PC-3 (cell line): ENCODE measurements at regions not wholly inside any gene's neighbourhood (a gene's known extent, or its start where the extent isn't known, plus 50 kb on each side); places are given as distances from the start of the nearest gene placed in this dataset.

Experiments
- ATAC-seq: fragments of 200-7000 bp; cut with Tn5 transposase; 2 replicates; pipeline ENCODE4 v1.9.1; 2020; ENCODE audit warnings: mild to moderate bottlenecking, moderate library complexity
- BruUV-seq: library from RNA; stranded (reverse); fragments of 400-500 nt; replicated peaks from 2 replicates; lab custom pipeline; 2021; lab: Mats Ljungman, UMichigan
- CTCF ChIA-PET: fragments of 300-600 bp; sonication (Branson Sonifier 250); formaldehyde crosslinking; loops from one replicate; lab custom pipeline; 2022; ENCODE audit warnings: antibody characterized with exemption; lab: Charles Lee
- POLR2A ChIA-PET: fragments of 300-600 bp; sonication (Branson Sonifier 250); formaldehyde crosslinking; loops from one replicate; lab custom pipeline; 2022; ENCODE audit warnings: antibody characterized with exemption; ENCODE audit not compliant: unreplicated experiment; lab: Charles Lee
- DNase-seq: peaks from one replicate; pipeline ENCODE4 v3.0.0-alpha.2; 2015
- H2AFZ ChIP-seq: fragments of 300-600 bp; sonication (generic); 2 replicates; pipeline ENCODE4 v1.6.0; 2016; ENCODE audit warnings: antibody characterized with exemption, low read length
- H3F3A ChIP-seq: fragments of 300-600 bp; sonication (generic); one replicate; pipeline ENCODE4 v1.6.0; 2017; ENCODE audit warnings: antibody characterized with exemption, low read length, control low read depth, mild to moderate bottlenecking; ENCODE audit not compliant: unreplicated experiment
- H3K27ac ChIP-seq: fragments of 300-600 bp; sonication (generic); 2 replicates; pipeline ENCODE4 v1.5.1; 2016; ENCODE audit warnings: mild to moderate bottlenecking, low read length
- H3K27me3 ChIP-seq: fragments of 300-600 bp; sonication (generic); 2 replicates; pipeline ENCODE4 v1.6.1; 2016; ENCODE audit warnings: low read length, mixed read lengths
- H3K36me3 ChIP-seq: fragments of 300-600 bp; sonication (generic); 2 replicates; pipeline ENCODE4 v1.6.1; 2016; ENCODE audit warnings: low read depth, mixed run types, low read length, mixed read lengths
- H3K4me1 ChIP-seq: fragments of 300-600 bp; sonication (generic); 2 replicates; pipeline ENCODE4 v1.5.1; 2016; ENCODE audit warnings: low read length; ENCODE audit not compliant: insufficient read depth
- H3K4me2 ChIP-seq: fragments of 300-600 bp; sonication (generic); 2 replicates; pipeline ENCODE4 v1.6.0; 2016; ENCODE audit warnings: low read length
- H3K4me3 ChIP-seq: fragments of 300-600 bp; sonication (generic); 2 replicates; pipeline ENCODE4 v1.5.1; 2016; ENCODE audit warnings: mild to moderate bottlenecking, low read length, mixed read lengths
- H3K79me2 ChIP-seq: fragments of 300-600 bp; sonication (generic); 2 replicates; pipeline ENCODE4 v1.6.1; 2017; ENCODE audit warnings: low read length, mixed read lengths
- H3K9ac ChIP-seq: fragments of 300-600 bp; sonication (generic); 2 replicates; pipeline ENCODE4 v1.6.0; 2016; ENCODE audit warnings: mild to moderate bottlenecking, low read length
- H3K9me2 ChIP-seq: fragments of 300-600 bp; sonication (generic); replicated peaks from 2 replicates; pipeline ENCODE4 v1.6.1; 2016; ENCODE audit warnings: mixed run types, low read length, mixed read lengths
- H3K9me3 ChIP-seq: fragments of 300-600 bp; sonication (generic); 2 replicates; pipeline ENCODE4 v1.6.1; 2016; ENCODE audit warnings: low read length, mixed read lengths
- H4K20me1 ChIP-seq: fragments of 300-600 bp; sonication (generic); 2 replicates; pipeline ENCODE4 v1.6.1; 2016; ENCODE audit warnings: low read length, mixed read lengths
- EZH2 ChIP-seq: fragments of 300-600 bp; sonication (generic); IDR thresholded peaks from one replicate; pipeline ENCODE4 v1.6.1; 2017; ENCODE audit warnings: antibody characterized with exemption, mild to moderate bottlenecking, low read length; ENCODE audit not compliant: unreplicated experiment
- EZH2phosphoT487 ChIP-seq: fragments of 300-600 bp; sonication (generic); IDR thresholded peaks from 2 replicates; pipeline ENCODE4 v1.6.1; 2018; ENCODE audit warnings: mild to moderate bottlenecking, antibody characterized with exemption, low read length, borderline replicate concordance
- intact Hi-C: fragments of 100-400 bp; cut with micrococcal nuclease; formaldehyde crosslinking; loops from 2 replicates; pipeline ENCODE4 v1.9.0; 2023
- TF ChIP-seq, protein P1 (sequence below): fragments of 300-600 bp; sonication (generic); conservative IDR thresholded peaks from 2 replicates; pipeline ENCODE4 v1.5.1; 2017; ENCODE audit warnings: antibody characterized with exemption, low read depth, mild to moderate bottlenecking, low read length

DNA sequence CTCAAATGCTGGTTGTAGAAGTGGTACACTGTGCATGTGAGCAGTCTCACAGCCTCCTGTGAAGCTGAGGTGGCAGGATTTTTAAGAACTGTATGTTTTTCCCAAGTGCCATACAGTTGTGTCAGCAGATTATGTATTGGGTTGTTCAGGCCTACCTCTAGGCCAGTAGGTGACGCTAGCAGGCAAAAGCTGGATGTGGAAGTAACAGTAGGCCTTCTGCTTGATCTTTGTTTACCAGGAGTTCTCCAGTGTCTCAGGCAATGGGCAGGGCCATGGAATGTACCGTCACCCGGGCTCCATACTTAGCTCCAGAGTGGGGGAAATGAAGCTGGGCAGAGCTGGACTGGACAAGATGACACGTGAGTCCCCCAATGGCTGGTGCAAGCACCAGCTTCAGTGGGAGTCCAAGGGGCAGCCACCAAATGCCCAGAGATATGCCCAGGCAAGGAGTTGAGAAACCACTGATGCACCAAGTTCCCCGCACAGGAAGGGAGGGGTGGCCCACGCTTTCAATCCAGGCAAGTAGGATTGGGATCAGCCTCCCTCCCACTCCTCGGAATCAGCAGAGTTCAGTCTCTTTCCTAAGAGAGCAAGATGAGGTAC, 289.7 kb downstream of the HTR1B start:
- ATAC-seq (no peak), DNase-seq (no peak)
- Histone ChIP-seq H3K4me3 (no peak overlapping the region), H3F3A (no peaks in the 10 kb centered on the region), H3K4me1 (no peaks in the 10 kb centered on the region), H2AFZ (no peak overlapping the region), H3K9me3 (no peaks in the 10 kb centered on the region), H3K79me2 (no peaks in the 10 kb centered on the region), H3K36me3 (no peaks in the 10 kb centered on the region), H3K4me2 (no peak overlapping the region), H3K27ac (no peak overlapping the region), H4K20me1 (no peaks in the 10 kb centered on the region), H3K9me2 (no peaks in the 10 kb centered on the region), H3K9ac (no peak overlapping the region), H3K27me3 (no peaks in the 10 kb centered on the region)
- ChIA-PET POLR2A (no interaction called here), CTCF (no interaction called here)
- intact Hi-C loops = no loop called here
- BruUV-seq = no TSS peak
- no peak for TF ChIP-seq EZH2phosphoT487
- TF ChIP-seq, protein P1, sequence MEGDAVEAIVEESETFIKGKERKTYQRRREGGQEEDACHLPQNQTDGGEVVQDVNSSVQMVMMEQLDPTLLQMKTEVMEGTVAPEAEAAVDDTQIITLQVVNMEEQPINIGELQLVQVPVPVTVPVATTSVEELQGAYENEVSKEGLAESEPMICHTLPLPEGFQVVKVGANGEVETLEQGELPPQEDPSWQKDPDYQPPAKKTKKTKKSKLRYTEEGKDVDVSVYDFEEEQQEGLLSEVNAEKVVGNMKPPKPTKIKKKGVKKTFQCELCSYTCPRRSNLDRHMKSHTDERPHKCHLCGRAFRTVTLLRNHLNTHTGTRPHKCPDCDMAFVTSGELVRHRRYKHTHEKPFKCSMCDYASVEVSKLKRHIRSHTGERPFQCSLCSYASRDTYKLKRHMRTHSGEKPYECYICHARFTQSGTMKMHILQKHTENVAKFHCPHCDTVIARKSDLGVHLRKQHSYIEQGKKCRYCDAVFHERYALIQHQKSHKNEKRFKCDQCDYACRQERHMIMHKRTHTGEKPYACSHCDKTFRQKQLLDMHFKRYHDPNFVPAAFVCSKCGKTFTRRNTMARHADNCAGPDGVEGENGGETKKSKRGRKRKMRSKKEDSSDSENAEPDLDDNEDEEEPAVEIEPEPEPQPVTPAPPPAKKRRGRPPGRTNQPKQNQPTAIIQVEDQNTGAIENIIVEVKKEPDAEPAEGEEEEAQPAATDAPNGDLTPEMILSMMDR = 0 out of 2 replicates have a peak, but pooled peaks have one; percentile 9

DNA sequence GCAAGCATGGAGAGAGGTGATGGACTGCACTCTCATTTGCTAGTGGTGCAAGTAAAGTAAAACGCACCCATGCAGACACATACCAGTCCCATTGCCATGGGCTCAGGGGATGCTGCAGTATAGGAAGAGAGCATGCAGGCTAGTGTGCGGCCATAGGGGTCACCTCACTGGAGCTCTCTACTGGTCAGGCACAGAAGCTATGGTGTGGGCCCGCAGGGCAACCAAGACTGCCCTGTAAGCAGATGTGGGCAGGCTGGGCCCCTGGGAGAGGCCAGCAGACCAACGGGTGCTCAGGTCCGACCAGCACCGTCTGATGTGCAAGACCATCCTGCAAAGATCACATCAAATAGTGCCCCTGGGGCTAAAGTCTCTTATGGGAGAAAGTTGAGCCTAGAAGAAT, 290.7 kb downstream of the HTR1B start:
- Histone ChIP-seq H3K36me3 (no peaks in the 10 kb centered on the region), H4K20me1 (no peaks in the 10 kb centered on the region), H3K9me2 (no peaks in the 10 kb centered on the region), H3K9ac (no peak overlapping the region), H3K4me2 (no peak overlapping the region), H3K9me3 (no peaks in the 10 kb centered on the region), H3K4me1 (no peaks in the 10 kb centered on the region), H3K27me3 (no peaks in the 10 kb centered on the region), H3K27ac (no peak overlapping the region), H3K79me2 (no peaks in the 10 kb centered on the region), H3F3A (no peaks in the 10 kb centered on the region), H3K4me3 (no peak overlapping the region), H2AFZ (no peak overlapping the region)
- BruUV-seq = no TSS peak
- POLR2A ChIA-PET = no interaction called here
- no peak for TF ChIP-seq EZH2
- no peak for TF ChIP-seq EZH2phosphoT487
- TF ChIP-seq, protein P1 = no peak
- intact Hi-C loops = no loop called here
- no peak for DNase-seq
- ATAC-seq = no peak
- CTCF ChIA-PET = no interaction called here

DNA sequence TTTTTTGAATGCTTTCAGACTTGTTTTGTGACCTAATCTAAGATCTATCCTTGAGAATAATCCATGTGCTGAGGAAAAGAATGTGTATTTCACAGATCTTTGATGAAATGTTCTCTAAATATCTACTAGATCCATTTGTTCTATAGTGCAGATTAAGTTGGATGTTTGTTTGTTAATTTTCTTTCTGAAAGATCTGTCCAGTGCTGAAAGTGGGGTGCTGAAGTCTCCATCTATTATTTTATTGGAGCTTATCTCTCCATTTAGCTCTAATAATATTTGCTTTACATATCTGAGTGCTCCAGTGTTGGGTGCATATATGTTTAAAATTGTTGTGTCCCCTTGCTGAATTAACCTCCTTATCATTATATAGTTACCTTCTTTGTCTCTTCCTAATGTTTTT, 303.6 kb downstream of the HTR1B start:
- TF ChIP-seq, protein P1 = no peak
- TF ChIP-seq EZH2 = no peak
- TF ChIP-seq EZH2phosphoT487 = no peak
- BruUV-seq = no TSS peak

More for the DNA sequence above, 303.6 kb downstream of the HTR1B start:
- Histone ChIP-seq H3K9ac (no peak overlapping the region), H3K9me3 (no peaks in the 10 kb centered on the region), H3K4me1 (no peaks in the 10 kb centered on the region), H3K4me2 (no peak overlapping the region), H3K27ac (no peak overlapping the region), H3K79me2 (no peaks in the 10 kb centered on the region), H3K4me3 (no peak overlapping the region), H3K36me3 (no peaks in the 10 kb centered on the region), H3K27me3 (no peaks in the 10 kb centered on the region), H3K9me2 (no peaks in the 10 kb centered on the region), H2AFZ (no peak overlapping the region), H3F3A (no peaks in the 10 kb centered on the region), H4K20me1 (no peaks in the 10 kb centered on the region)
- intact Hi-C loops = no loop called here
- ATAC-seq (no peak), DNase-seq (no peak)
- ChIA-PET CTCF (no interaction called here), POLR2A (no interaction called here)
